ENCODE measurements at regions not wholly inside any gene's neighbourhood (a gene's known extent, or its start where the extent isn't known, plus 50 kb on each side); places are given as distances from the start of the nearest gene placed in this dataset.

DNA sequence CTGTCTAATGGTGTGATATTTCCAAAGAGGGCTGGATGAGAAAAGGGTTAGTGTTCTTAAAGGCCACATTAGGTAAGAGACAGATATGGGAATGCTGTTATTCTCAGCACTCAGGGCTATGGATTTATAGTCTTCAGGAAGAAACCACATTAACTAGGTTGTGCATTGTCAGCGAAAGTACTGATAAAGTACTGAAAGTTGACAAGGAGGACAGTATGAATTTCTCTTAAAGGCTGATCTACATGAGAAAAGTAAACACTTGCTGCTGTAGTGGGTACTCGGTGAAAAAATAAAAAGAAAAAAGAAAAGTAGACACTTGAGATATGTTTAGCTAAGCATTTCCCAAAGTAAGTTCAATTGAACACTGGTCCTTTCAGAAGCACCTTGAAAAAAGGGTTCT lies 381.0 kb upstream of the RPS23 start:
- H2AFZ ChIP-seq (ENCODE audit: low read depth, low read length), result no peak overlapping the region
- H3K36me3 ChIP-seq (ENCODE audit: insufficient read depth, low read length), result no peaks in the 10 kb centered on the region
- H3K4me2 ChIP-seq (ENCODE audit: insufficient read depth, low read length), result no peak overlapping the region
- no peak overlapping the region for H3K27ac ChIP-seq (ENCODE audit: low read length)
- no peak overlapping the region for H3K9ac ChIP-seq (ENCODE audit: low read depth, low read length)
- no peaks in the 10 kb centered on the region for H4K20me1 ChIP-seq (ENCODE audit: insufficient read depth, low read length)
- H3K4me1 ChIP-seq (ENCODE audit: insufficient read depth, low read length), result peaks cover 41% of the 10 kb centered on the region
- DNase-seq (no peak), ATAC-seq (ENCODE audit: insufficient read depth, low read depth) (no peak)
- TF ChIP-seq, protein P1, sequence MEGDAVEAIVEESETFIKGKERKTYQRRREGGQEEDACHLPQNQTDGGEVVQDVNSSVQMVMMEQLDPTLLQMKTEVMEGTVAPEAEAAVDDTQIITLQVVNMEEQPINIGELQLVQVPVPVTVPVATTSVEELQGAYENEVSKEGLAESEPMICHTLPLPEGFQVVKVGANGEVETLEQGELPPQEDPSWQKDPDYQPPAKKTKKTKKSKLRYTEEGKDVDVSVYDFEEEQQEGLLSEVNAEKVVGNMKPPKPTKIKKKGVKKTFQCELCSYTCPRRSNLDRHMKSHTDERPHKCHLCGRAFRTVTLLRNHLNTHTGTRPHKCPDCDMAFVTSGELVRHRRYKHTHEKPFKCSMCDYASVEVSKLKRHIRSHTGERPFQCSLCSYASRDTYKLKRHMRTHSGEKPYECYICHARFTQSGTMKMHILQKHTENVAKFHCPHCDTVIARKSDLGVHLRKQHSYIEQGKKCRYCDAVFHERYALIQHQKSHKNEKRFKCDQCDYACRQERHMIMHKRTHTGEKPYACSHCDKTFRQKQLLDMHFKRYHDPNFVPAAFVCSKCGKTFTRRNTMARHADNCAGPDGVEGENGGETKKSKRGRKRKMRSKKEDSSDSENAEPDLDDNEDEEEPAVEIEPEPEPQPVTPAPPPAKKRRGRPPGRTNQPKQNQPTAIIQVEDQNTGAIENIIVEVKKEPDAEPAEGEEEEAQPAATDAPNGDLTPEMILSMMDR (IDR thresholded peaks at IDR 0.05; ENCODE audit: borderline replicate concordance, extremely low read depth, low read length, poor library complexity, severe bottlenecking), result no peak
- no peak for TF ChIP-seq EZH2 (IDR thresholded peaks at IDR 0.05; ENCODE audit: borderline replicate concordance, low read depth, low read length, severe bottlenecking)
- no peak overlapping the region for H3K4me3 ChIP-seq (ENCODE audit: low read depth in 1 of 2, low read length in 2 of 2)
- no peaks in the 10 kb centered on the region for H3K79me2 ChIP-seq (ENCODE audit: insufficient read depth, low read length)
- H3K27me3 ChIP-seq (ENCODE audit: insufficient read depth, low read length, poor library complexity), result no peaks in the 10 kb centered on the region
- H3K9me3 ChIP-seq (ENCODE audit: insufficient read depth, low read length, severe bottlenecking), result no peaks in the 10 kb centered on the region

DNA sequence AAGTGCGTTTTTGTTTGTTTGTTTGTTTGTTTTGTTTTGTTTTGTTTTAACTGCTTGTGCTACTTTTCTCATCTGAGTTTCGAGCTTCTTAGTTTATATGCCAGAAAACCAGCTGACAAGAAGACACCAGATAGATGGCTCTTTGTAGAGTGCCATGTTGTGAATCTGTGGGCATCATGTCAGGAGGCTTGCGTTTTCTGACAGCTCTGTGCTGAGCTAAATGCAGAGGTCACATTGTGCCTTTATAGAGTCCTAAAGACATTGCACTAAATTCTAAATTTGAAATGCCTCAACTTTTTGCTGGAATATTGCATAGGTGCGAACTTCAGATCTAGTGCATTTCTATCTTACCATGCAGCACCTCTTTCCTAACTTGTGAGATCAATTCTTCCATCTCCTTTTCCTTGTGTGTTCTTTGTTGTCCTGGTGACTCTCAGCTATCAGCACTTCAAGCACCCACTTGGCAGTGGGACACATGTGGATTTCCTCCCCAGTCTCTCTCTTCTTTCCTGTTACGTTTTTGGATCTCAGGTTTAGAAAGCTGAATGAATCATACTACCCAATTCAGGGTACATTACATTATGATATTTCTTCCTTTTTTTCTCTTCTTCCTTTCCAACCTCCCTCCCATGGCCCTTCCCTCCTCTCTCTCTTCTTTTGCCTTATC lies 379.0 kb upstream of the RPS23 start:
- no peaks in the 10 kb centered on the region for H4K20me1 ChIP-seq (ENCODE audit: insufficient read depth, low read length)
- no peak overlapping the region for H2AFZ ChIP-seq (ENCODE audit: low read depth, low read length)
- ATAC-seq (ENCODE audit: insufficient read depth, low read depth) (no peak), DNase-seq (no peak)
- no peaks in the 10 kb centered on the region for H3K36me3 ChIP-seq (ENCODE audit: insufficient read depth, low read length)
- peak overlapping the region; percentile 37 for H3K27ac ChIP-seq (ENCODE audit: low read length)
- H3K9me3 ChIP-seq (ENCODE audit: insufficient read depth, low read length, severe bottlenecking), result no peaks in the 10 kb centered on the region
- H3K9ac ChIP-seq (ENCODE audit: low read depth, low read length), result no peak overlapping the region
- peaks cover 32% of the 10 kb centered on the region for H3K4me1 ChIP-seq (ENCODE audit: insufficient read depth, low read length)
- no peak overlapping the region for H3K4me3 ChIP-seq (ENCODE audit: low read depth in 1 of 2, low read length in 2 of 2)
- H3K79me2 ChIP-seq (ENCODE audit: insufficient read depth, low read length), result no peaks in the 10 kb centered on the region
- no peak overlapping the region for H3K4me2 ChIP-seq (ENCODE audit: insufficient read depth, low read length)
- TF ChIP-seq, protein P1 (IDR thresholded peaks at IDR 0.05; ENCODE audit: borderline replicate concordance, extremely low read depth, low read length, poor library complexity, severe bottlenecking), result no peak
- no peak for TF ChIP-seq EZH2 (IDR thresholded peaks at IDR 0.05; ENCODE audit: borderline replicate concordance, low read depth, low read length, severe bottlenecking)
- H3K27me3 ChIP-seq (ENCODE audit: insufficient read depth, low read length, poor library complexity), result no peaks in the 10 kb centered on the region

DNA sequence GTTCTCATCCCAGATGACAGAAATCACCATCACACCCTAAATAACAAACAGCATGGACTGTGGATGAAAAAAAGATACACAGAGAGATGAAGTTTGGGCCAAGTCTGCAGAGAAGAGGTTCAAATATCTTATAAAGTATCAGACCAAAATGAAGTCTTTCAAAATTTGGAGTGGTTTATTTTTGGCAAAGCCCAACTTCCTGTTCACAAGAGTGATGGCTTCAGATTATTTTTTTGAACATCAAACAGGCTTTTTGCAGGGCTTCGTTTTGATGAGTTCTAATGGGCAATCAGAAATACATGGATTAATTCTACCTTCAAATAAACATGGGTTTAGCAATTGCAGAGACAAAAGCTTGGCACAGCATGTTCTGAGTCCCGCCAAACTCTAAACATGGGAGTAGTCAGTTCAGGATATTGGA lies 378.2 kb upstream of the RPS23 start:
- H3K4me1 ChIP-seq (ENCODE audit: insufficient read depth, low read length), result peaks cover 32% of the 10 kb centered on the region
- no peaks in the 10 kb centered on the region for H3K36me3 ChIP-seq (ENCODE audit: insufficient read depth, low read length)
- DNase-seq, result no peak
- no peak overlapping the region for H3K9ac ChIP-seq (ENCODE audit: low read depth, low read length)
- H3K9me3 ChIP-seq (ENCODE audit: insufficient read depth, low read length, severe bottlenecking), result no peaks in the 10 kb centered on the region
- no peaks in the 10 kb centered on the region for H3K27me3 ChIP-seq (ENCODE audit: insufficient read depth, low read length, poor library complexity)
- H2AFZ ChIP-seq (ENCODE audit: low read depth, low read length), result peak overlapping the region; percentile 9; the same call in 1 of the 2 replicates
- TF ChIP-seq EZH2 (IDR thresholded peaks at IDR 0.05; ENCODE audit: borderline replicate concordance, low read depth, low read length, severe bottlenecking), result no peak
- TF ChIP-seq, protein P1 (IDR thresholded peaks at IDR 0.05; ENCODE audit: borderline replicate concordance, extremely low read depth, low read length, poor library complexity, severe bottlenecking), result no peak
- peak; percentile 59 for ATAC-seq (ENCODE audit: insufficient read depth, low read depth)
- no peaks in the 10 kb centered on the region for H3K79me2 ChIP-seq (ENCODE audit: insufficient read depth, low read length)
- H3K4me2 ChIP-seq (ENCODE audit: insufficient read depth, low read length), result no peak overlapping the region
- peak overlapping the region; percentile 37 for H3K27ac ChIP-seq (ENCODE audit: low read length)
- H4K20me1 ChIP-seq (ENCODE audit: insufficient read depth, low read length), result no peaks in the 10 kb centered on the region
- H3K4me3 ChIP-seq (ENCODE audit: low read depth in 1 of 2, low read length in 2 of 2), result no peak overlapping the region

Data from DND-41 (cell line).